Stimulated activated naive CD8-positive, alpha-beta T cell treated with anti-CD3 and anti-CD28 coated beads, Interleukin-15, Interleukin-2, amounts not matched to agents 100 ng/mL and 50 ng/mL, for 24 hours (primary cell): ENCODE measurements at regions not wholly inside any gene's neighbourhood (a gene's known extent, or its start where the extent isn't known, plus 50 kb on each side); places are given as distances from the start of the nearest gene placed in this dataset.
"Not testable (repeated sequence)": the region's sequence is repeated elsewhere in the genome, so short reads cannot be mapped to it uniquely, and the experiment has no call there.

Experiments
- H3K27ac Mint-ChIP-seq: one replicate; pipeline ENCODE4 v1.8.0; 2021; ENCODE audit warnings: mild to moderate bottlenecking, mixed read lengths
- H3K27me3 Mint-ChIP-seq: one replicate; pipeline ENCODE4 v1.8.0; 2021; ENCODE audit warnings: mixed read lengths
- H3K36me3 Mint-ChIP-seq: one replicate; pipeline ENCODE4 v1.8.0; 2021; ENCODE audit warnings: low read depth, mixed read lengths
- H3K4me1 Mint-ChIP-seq: one replicate; pipeline ENCODE4 v1.8.0; 2021; ENCODE audit warnings: low read depth, mixed read lengths
- H3K4me3 Mint-ChIP-seq: one replicate; pipeline ENCODE4 v1.8.0; 2021; ENCODE audit warnings: mild to moderate bottlenecking, mixed read lengths
- H3K9me3 Mint-ChIP-seq: one replicate; pipeline ENCODE4 v1.8.0; 2021; ENCODE audit warnings: mixed read lengths

DNA sequence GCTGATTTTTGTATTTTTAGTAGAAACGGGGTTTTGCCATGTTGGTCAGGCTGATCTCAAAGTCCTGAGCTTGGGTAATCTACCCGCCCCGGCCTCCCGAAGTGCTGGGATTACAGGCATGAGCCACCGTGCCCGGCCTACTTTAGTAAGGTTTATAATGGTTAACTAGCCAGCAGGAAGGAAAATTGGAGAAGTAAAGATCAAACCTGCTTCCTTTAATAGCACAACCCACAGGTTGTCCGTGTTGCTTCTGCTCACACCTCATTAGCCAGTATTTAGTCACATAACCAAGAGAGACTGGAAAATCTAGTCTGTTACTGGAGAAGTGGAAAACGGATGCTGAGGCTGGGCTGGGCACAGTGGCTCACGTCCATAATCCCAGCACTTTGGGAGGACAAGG is 51.9 kb upstream of the TBL1XR1 start:
- Mint-ChIP-seq H3K36me3 (no peaks in the 10 kb centered on the region), H3K4me1 (peaks cover 5% of the 10 kb centered on the region), H3K9me3 (peaks cover 4% of the 10 kb centered on the region), H3K27me3 (no peaks in the 10 kb centered on the region), H3K27ac (no peak overlapping the region), H3K4me3 (no peak overlapping the region)

DNA sequence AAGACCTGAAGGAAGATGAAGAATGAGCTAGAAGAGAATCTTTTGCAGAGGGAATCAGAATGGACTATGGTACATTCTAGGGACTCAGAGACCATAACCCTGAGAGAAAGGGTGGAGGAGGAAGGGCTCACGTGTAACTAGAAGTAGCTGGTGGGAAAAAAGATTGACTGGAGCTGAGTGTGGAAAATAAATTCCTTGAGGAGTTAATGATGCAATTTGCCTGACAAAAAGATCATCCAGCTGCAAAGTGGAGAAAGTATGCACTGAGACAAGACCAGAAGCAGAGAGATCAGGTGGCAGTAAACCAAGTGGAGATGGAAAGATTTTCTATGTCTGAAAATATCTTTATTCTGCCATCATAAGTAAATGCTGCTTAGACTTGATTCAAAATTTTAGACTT is 52.9 kb upstream of the TBL1XR1 start:
- no peaks in the 10 kb centered on the region for H3K36me3 Mint-ChIP-seq
- H3K27me3 Mint-ChIP-seq, result no peaks in the 10 kb centered on the region
- no peak overlapping the region for H3K27ac Mint-ChIP-seq
- peaks cover 5% of the 10 kb centered on the region for H3K4me1 Mint-ChIP-seq
- no peak overlapping the region for H3K4me3 Mint-ChIP-seq
- H3K9me3 Mint-ChIP-seq, result peaks cover 4% of the 10 kb centered on the region

- H3K36me3 Mint-ChIP-seq, result no peaks in the 10 kb centered on the region
- H3K27ac Mint-ChIP-seq, result no peak overlapping the region
- peaks cover 4% of the 10 kb centered on the region for H3K9me3 Mint-ChIP-seq
- H3K27me3 Mint-ChIP-seq, result no peaks in the 10 kb centered on the region
- peaks cover 5% of the 10 kb centered on the region for H3K4me1 Mint-ChIP-seq
- no peak overlapping the region for H3K4me3 Mint-ChIP-seq
Measured at GRCh38 chr3:177251755-177252154, 54.5 kb upstream of the TBL1XR1 start.

- Mint-ChIP-seq H3K9me3 (no peaks in the 10 kb centered on the region), H3K4me1 (peaks cover 3% of the 10 kb centered on the region), H3K27me3 (no peaks in the 10 kb centered on the region), H3K27ac (no peak overlapping the region), H3K36me3 (no peaks in the 10 kb centered on the region), H3K4me3 (no peak overlapping the region)
Measured at GRCh38 chr3:177257006-177257405, 59.7 kb upstream of the TBL1XR1 start.

- Mint-ChIP-seq H3K27ac (no peak overlapping the region), H3K9me3 (no peaks in the 10 kb centered on the region), H3K36me3 (no peaks in the 10 kb centered on the region), H3K4me1 (peaks cover 3% of the 10 kb centered on the region), H3K4me3 (no peak overlapping the region), H3K27me3 (no peaks in the 10 kb centered on the region)
Measured at GRCh38 chr3:177257625-177258024, 60.3 kb upstream of the TBL1XR1 start.

DNA sequence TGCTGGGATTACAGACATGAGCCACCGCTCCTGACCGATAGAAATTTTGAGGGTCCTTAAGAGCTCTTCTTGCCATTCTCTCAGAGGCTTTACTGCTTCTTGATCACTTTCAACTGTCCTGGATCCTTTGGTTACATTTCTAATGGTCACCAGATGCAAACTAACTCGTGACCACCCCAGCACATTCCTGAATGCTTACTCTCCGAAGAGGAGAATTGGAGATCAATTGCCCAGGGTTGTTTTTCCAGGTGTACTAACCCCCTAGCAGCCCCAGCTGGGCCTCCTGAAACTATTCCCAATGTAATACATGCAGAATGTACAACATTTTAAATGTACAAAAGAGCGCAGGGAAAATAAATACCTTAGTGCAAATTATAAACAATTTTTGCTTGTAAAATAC is 65.1 kb upstream of the TBL1XR1 start:
- H3K9me3 Mint-ChIP-seq, result no peaks in the 10 kb centered on the region
- H3K27me3 Mint-ChIP-seq, result no peaks in the 10 kb centered on the region
- no peak overlapping the region for H3K4me3 Mint-ChIP-seq
- H3K27ac Mint-ChIP-seq, result no peak overlapping the region
- H3K4me1 Mint-ChIP-seq, result peaks cover 7% of the 10 kb centered on the region
- no peaks in the 10 kb centered on the region for H3K36me3 Mint-ChIP-seq

- H3K36me3 Mint-ChIP-seq, result no peaks in the 10 kb centered on the region
- peaks cover 7% of the 10 kb centered on the region for H3K4me1 Mint-ChIP-seq
- no peak overlapping the region for H3K27ac Mint-ChIP-seq
- H3K4me3 Mint-ChIP-seq, result no peak overlapping the region
- H3K27me3 Mint-ChIP-seq, result no peaks in the 10 kb centered on the region
- no peaks in the 10 kb centered on the region for H3K9me3 Mint-ChIP-seq
Measured at GRCh38 chr3:177263615-177264368, 66.5 kb upstream of the TBL1XR1 start.

DNA sequence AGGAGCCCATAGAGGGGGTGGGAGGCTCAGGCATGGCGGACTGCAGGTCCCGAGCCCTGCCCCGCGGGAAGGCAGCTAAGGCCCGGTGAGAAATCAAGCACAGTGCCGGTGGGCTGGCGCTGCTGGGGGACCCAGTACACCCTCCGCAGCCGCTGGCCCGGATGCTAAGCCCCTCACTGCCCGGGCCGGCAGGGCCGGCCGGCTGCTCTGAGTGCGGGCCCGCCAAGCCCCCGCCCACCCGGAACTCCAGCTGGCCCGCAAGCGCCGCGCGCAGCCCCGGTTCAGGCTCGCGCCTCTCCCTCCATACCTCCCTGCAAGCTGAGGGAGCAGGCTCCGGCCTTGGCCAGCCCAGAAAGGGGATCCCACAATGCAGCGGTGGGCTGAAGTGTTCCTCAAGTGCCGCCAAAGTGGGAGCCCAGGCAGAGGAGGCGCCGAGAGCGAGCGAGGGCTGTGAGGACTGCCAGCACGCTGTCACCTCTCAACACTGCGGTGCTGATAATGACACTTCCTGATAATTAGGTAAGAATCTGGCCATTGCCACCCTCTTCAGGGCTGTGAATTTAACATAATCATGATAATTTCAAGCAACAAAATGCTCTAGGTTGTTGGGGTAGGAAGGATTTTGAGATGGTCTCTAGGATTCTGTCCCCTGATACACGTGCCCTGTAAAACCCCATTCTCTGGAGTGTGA is 74.7 kb upstream of the TBL1XR1 start:
- not testable (repeated sequence) for H3K9me3 Mint-ChIP-seq, H3K27ac Mint-ChIP-seq, H3K36me3 Mint-ChIP-seq, H3K27me3 Mint-ChIP-seq, H3K4me1 Mint-ChIP-seq, H3K4me3 Mint-ChIP-seq

GRCh38 chr3:177278016-177278415 is 80.7 kb upstream of the TBL1XR1 start:
- H3K9me3 Mint-ChIP-seq, result no peaks in the 10 kb centered on the region
- no peak overlapping the region for H3K4me3 Mint-ChIP-seq
- H3K27ac Mint-ChIP-seq, result no peak overlapping the region
- H3K36me3 Mint-ChIP-seq, result no peaks in the 10 kb centered on the region
- peaks cover 24% of the 10 kb centered on the region for H3K4me1 Mint-ChIP-seq
- H3K27me3 Mint-ChIP-seq, result no peaks in the 10 kb centered on the region

DNA sequence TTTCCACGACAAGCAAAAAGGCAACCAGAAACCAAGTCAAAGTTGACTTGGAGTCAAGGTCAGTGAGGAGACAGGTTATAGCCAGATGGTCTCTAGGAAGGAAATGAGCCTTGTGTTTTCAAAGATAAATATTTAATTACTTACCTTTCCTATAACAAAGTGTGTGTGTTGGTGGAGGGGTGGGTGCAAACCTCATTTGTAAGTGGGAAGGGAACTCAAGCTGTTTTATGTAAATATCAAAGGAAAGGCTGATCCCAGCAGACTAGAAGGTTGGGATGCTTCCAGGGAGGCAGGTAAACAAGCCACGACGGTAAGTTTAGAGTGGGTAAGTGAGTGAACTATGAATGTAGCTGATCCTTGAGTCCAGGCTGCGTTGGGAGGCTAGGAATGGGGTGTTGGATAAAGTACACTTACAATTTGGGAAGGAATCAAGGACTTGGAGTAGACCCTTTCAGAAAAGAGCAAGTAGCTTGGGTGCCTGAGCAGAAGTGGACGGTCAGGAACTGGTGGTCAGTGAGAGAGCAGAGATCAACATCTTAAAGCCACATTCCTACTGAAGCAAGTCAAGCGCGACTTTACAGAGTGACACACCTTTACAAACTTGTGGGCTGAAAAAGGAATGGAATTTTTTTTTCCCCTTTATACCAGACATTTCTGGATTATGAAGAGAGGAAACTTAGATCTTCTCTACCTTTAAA is 82.0 kb upstream of the TBL1XR1 start:
- peaks cover 28% of the 10 kb centered on the region for H3K4me1 Mint-ChIP-seq
- no peak overlapping the region for H3K4me3 Mint-ChIP-seq
- no peaks in the 10 kb centered on the region for H3K27me3 Mint-ChIP-seq
- no peaks in the 10 kb centered on the region for H3K36me3 Mint-ChIP-seq
- no peaks in the 10 kb centered on the region for H3K9me3 Mint-ChIP-seq
- no peak overlapping the region for H3K27ac Mint-ChIP-seq

GRCh38 chr3:177281292-177282118 is 84.2 kb upstream of the TBL1XR1 start:
- Mint-ChIP-seq H3K4me1 (peaks cover 30% of the 10 kb centered on the region), H3K4me3 (no peak overlapping the region), H3K27me3 (no peaks in the 10 kb centered on the region), H3K9me3 (no peaks in the 10 kb centered on the region), H3K27ac (peak overlapping the region; percentile 36), H3K36me3 (no peaks in the 10 kb centered on the region)

DNA sequence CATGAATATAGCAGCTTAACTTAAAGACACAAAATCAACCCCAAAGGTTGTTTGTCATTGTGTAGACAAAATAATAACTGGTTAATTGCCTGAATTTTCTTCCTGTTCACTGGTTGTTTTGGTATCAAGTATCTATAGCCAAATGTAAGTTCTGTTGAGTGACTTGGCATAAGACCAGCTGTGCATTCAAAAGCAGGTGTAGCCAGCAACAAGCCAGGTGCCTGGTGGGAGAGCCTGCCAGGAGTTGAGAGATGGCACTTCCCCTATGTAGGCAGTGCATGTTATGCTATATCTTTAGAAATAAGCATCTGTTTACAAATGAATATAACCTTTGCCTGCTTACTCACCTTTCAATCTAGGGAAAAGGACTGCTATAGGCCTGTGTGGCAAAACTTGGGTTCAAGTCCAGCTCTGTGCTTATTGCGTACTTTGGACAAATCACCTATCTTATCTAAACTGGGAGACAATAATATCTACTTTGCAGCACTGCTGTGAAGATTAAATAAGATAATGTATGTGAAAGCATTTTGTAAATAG is 84.9 kb upstream of the TBL1XR1 start:
- Mint-ChIP-seq H3K4me3 (no peak overlapping the region), H3K9me3 (no peaks in the 10 kb centered on the region), H3K27me3 (no peaks in the 10 kb centered on the region), H3K36me3 (no peaks in the 10 kb centered on the region), H3K27ac (no peak overlapping the region), H3K4me1 (peaks cover 30% of the 10 kb centered on the region)

- no peak overlapping the region for H3K4me3 Mint-ChIP-seq
Measured at GRCh38 chr3:177283983-177284382, 86.7 kb upstream of the TBL1XR1 start.

GRCh38 chr3:177284383-177284881 is 87.2 kb upstream of the TBL1XR1 start:
- Mint-ChIP-seq H3K4me1 (peaks cover 30% of the 10 kb centered on the region), H3K9me3 (no peaks in the 10 kb centered on the region), H3K4me3 (no peak overlapping the region), H3K27ac (peak overlapping the region; percentile 79), H3K27me3 (no peaks in the 10 kb centered on the region), H3K36me3 (no peaks in the 10 kb centered on the region)

More at GRCh38 chr3:177283983-177284382, 86.7 kb upstream of the TBL1XR1 start:
- Mint-ChIP-seq H3K9me3 (no peaks in the 10 kb centered on the region), H3K27me3 (no peaks in the 10 kb centered on the region), H3K27ac (peak overlapping the region; percentile 79), H3K4me1 (peaks cover 30% of the 10 kb centered on the region), H3K36me3 (no peaks in the 10 kb centered on the region)
